KMS-11 (cell line): ENCODE measurements at regions not wholly inside any gene's neighbourhood (a gene's known extent, or its start where the extent isn't known, plus 50 kb on each side); places are given as distances from the start of the nearest gene placed in this dataset.
A peak's percentile ranks its signal among the peaks of the same experiment; 100 is the strongest.
"Not testable (repeated sequence)": the region's sequence is repeated elsewhere in the genome, so short reads cannot be mapped to it uniquely, and the experiment has no call there.

Experiments used
- H2AFZ ChIP-seq: fragments of 200-600 bp; sonication (generic); 2 replicates; pipeline ENCODE4 v1.6.1; 2016; ENCODE audit warnings: antibody characterized with exemption, mixed run types, low read depth
- H3K27ac ChIP-seq: fragments of 200-600 bp; sonication (generic); 2 replicates; pipeline ENCODE4 v1.6.1; 2016; ENCODE audit warnings: mild to moderate bottlenecking, mixed run types
- H3K27me3 ChIP-seq: fragments of 200-600 bp; sonication (generic); 2 replicates; pipeline ENCODE4 v1.6.1; 2017; ENCODE audit warnings: mild to moderate bottlenecking, low read depth, mixed run types, moderate library complexity; ENCODE audit not compliant: insufficient read depth
- H3K36me3 ChIP-seq: fragments of 200-600 bp; sonication (generic); 2 replicates; pipeline ENCODE4 v1.6.1; 2017; ENCODE audit warnings: mild to moderate bottlenecking, mixed run types; ENCODE audit not compliant: insufficient read depth
- H3K4me1 ChIP-seq: fragments of 200-600 bp; sonication (generic); 2 replicates; pipeline ENCODE4 v1.6.1; 2016; ENCODE audit warnings: mild to moderate bottlenecking, low read depth, mixed run types; ENCODE audit not compliant: poor library complexity, severe bottlenecking
- H3K4me2 ChIP-seq: fragments of 200-600 bp; sonication (generic); 2 replicates; pipeline ENCODE4 v1.7.0; 2016; ENCODE audit warnings: mild to moderate bottlenecking, mixed run types
- H3K4me3 ChIP-seq: fragments of 200-600 bp; sonication (generic); IDR thresholded peaks from 2 replicates; pipeline ENCODE4 v1.6.1; 2017; ENCODE audit warnings: low read depth, low read length, mixed read lengths; ENCODE audit not compliant: insufficient read depth
- H3K79me2 ChIP-seq: fragments of 200-600 bp; sonication (generic); 2 replicates; pipeline ENCODE4 v1.6.1; 2016; ENCODE audit warnings: low read depth, mixed run types; ENCODE audit not compliant: insufficient read depth
- H3K9ac ChIP-seq: fragments of 200-600 bp; sonication (generic); 2 replicates; pipeline ENCODE4 v1.6.1; 2016; ENCODE audit warnings: mild to moderate bottlenecking, mixed run types
- H4K20me1 ChIP-seq: fragments of 200-600 bp; sonication (generic); 2 replicates; pipeline ENCODE4 v1.6.1; 2016; ENCODE audit warnings: mild to moderate bottlenecking, mixed run types; ENCODE audit not compliant: insufficient read depth
- TF ChIP-seq, protein P1 (sequence below): fragments of 200-600 bp; sonication (generic); conservative IDR thresholded peaks from 2 replicates; pipeline ENCODE4 v1.6.1; 2017; ENCODE audit warnings: low read depth, mild to moderate bottlenecking, antibody characterized with exemption, low read length, moderate library complexity, mixed read lengths

DNA sequence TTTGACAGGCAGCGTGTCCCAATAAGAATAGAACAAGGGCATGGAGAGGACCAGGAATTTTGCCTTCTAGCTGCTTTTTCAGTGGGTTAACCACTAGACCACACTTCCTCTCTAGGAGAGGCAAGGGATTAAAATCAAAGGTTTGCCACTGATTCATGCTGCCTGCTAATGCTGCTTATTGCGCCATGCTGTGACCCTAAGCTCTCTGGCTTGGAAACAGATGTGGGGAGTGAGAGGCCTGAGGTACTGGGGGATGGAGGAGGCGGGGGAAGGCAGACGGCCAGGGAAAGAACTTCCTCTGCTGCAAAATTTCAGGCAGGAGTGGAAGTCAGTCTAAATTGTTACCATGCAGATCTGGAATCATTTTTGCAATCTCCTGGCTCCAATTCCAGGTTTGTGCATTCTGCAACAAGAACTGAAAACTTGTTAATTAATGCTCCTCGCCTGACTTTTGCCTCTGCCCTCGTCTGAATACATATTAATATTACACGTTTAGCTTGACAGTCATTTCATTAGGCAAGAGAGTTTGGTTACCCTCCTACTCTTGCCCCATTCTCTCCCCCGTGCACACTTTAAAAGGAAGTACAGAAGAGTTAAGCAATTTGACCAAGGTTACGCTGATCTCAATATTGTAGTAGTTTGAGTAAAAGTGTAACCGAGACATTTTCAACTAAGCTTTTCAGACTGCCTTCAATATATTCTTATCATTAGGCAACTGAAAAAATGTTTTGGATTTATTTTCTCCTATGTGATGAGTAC is 121.7 kb upstream of the SPRED1 start:
- peak overlapping the region; percentile 54; the same call in 1 of the 2 replicates for H3K9ac ChIP-seq
- H3K36me3 ChIP-seq = no peaks in the 10 kb centered on the region
- H3K4me2 ChIP-seq = peak overlapping the region; percentile 70
- H2AFZ ChIP-seq = peak overlapping the region; percentile 38; the same call in 1 of the 2 replicates
- H3K27me3 ChIP-seq = no peaks in the 10 kb centered on the region
- no peak overlapping the region for H3K4me3 ChIP-seq
- H4K20me1 ChIP-seq = no peaks in the 10 kb centered on the region
- H3K4me1 ChIP-seq = peaks cover 53% of the 10 kb centered on the region
- H3K27ac ChIP-seq = peak overlapping the region; percentile 75
- H3K79me2 ChIP-seq = no peaks in the 10 kb centered on the region
- TF ChIP-seq, protein P1, sequence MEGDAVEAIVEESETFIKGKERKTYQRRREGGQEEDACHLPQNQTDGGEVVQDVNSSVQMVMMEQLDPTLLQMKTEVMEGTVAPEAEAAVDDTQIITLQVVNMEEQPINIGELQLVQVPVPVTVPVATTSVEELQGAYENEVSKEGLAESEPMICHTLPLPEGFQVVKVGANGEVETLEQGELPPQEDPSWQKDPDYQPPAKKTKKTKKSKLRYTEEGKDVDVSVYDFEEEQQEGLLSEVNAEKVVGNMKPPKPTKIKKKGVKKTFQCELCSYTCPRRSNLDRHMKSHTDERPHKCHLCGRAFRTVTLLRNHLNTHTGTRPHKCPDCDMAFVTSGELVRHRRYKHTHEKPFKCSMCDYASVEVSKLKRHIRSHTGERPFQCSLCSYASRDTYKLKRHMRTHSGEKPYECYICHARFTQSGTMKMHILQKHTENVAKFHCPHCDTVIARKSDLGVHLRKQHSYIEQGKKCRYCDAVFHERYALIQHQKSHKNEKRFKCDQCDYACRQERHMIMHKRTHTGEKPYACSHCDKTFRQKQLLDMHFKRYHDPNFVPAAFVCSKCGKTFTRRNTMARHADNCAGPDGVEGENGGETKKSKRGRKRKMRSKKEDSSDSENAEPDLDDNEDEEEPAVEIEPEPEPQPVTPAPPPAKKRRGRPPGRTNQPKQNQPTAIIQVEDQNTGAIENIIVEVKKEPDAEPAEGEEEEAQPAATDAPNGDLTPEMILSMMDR = no peak

DNA sequence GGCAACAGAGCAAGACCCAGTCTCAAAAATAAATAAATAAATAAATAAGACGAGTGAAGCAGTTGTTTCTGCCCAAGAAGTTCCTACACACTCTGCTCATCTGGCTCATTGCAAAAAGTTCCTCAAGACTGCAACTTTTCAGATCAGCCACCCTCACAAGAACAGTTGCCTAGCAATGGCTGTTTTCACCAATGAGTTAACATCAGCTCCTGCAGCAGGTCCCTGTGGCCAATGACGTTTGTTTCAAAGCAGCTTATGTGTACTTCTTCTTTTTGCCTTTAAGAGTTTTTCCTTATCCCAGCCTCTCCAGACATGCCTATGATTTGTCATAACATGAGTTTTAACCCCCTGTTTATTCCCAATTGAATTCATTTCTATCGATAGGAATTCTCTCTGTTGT is 118.4 kb upstream of the SPRED1 start:
- no peak overlapping the region for H3K9ac ChIP-seq
- H3K27me3 ChIP-seq = no peaks in the 10 kb centered on the region
- no peak overlapping the region for H3K27ac ChIP-seq
- H3K4me2 ChIP-seq = no peak overlapping the region
- no peaks in the 10 kb centered on the region for H4K20me1 ChIP-seq
- peaks cover 30% of the 10 kb centered on the region for H3K4me1 ChIP-seq
- no peak overlapping the region for H3K4me3 ChIP-seq
- H2AFZ ChIP-seq = no peak overlapping the region
- TF ChIP-seq, protein P1 = no peak
- no peaks in the 10 kb centered on the region for H3K79me2 ChIP-seq
- H3K36me3 ChIP-seq = no peaks in the 10 kb centered on the region

DNA sequence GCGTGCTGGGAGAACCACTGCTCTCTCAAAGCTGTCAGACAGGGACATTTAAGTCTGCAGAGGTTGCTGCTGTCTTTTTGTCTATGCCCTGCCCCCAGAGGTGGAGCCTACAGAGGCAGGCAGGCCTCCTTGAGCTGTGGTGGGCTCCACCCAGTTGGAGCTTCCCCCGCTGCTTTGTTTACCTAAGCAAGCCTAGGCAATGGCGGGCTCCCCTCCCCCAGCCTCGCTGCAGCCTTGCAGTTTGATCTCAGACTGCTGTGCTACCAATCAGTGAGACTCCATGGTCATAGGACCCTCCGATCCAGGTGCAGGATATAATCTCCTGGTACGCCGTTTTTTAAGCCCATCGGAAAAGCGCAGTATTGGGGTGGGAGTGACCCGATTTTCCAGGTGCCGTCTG is 110.4 kb upstream of the SPRED1 start:
- not testable (repeated sequence) for H3K79me2 ChIP-seq, H3K4me1 ChIP-seq, H4K20me1 ChIP-seq, H3K4me3 ChIP-seq, H3K4me2 ChIP-seq, H3K36me3 ChIP-seq, H3K27me3 ChIP-seq, H3K9ac ChIP-seq, H2AFZ ChIP-seq, H3K27ac ChIP-seq

DNA sequence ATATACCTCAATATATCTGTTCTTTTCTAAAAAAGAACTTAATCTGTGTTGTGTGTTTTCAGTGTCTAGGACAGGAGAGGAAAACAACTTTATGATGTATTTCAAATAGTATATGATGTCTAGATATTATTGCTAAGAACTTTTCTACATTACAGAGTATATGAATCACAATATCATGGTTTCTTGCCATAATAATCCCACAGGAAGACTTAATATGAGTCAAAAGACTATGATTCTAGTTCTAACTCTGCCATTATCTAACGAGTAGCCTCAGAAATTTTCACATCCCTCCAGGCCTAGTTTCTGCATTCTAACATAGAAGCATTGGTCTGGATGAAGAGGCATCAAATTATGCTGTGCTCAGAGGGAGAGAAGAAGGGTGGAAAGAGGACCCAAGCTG is 107.7 kb upstream of the SPRED1 start:
- Histone ChIP-seq H3K27ac (no peak overlapping the region), H2AFZ (no peak overlapping the region), H3K4me3 (no peak overlapping the region)

More for the DNA sequence above, 107.7 kb upstream of the SPRED1 start:
- Histone ChIP-seq H3K79me2 (no peaks in the 10 kb centered on the region), H3K4me2 (no peak overlapping the region), H3K27me3 (no peaks in the 10 kb centered on the region), H3K36me3 (no peaks in the 10 kb centered on the region), H3K4me1 (peaks cover 28% of the 10 kb centered on the region), H3K9ac (no peak overlapping the region), H4K20me1 (no peaks in the 10 kb centered on the region)
- TF ChIP-seq, protein P1 = no peak
